Iris pigment epithelial cell (primary cell): ENCODE measurements at regions not wholly inside any gene's neighbourhood (a gene's known extent, or its start where the extent isn't known, plus 50 kb on each side); places are given as distances from the start of the nearest gene placed in this dataset.

Source experiments
- DNase-seq: peaks from one replicate; pipeline ENCODE4 v3.0.0-alpha.2; 2011; ENCODE audit warnings: low read depth

GRCh38 chr13:90675129-90675528 is 672.4 kb upstream of the MIR17HG start:
- DNase-seq: no peak

GRCh38 chr13:90680826-90681225 is 666.7 kb upstream of the MIR17HG start:
- peak; percentile 4 for DNase-seq

- DNase-seq: peak; percentile 84
Observed at GRCh38 chr13:90683711-90684131, 663.8 kb upstream of the MIR17HG start.

GRCh38 chr13:90686442-90686841 is 661.0 kb upstream of the MIR17HG start:
- DNase-seq: peak; percentile 92

GRCh38 chr13:90689111-90689510 is 658.4 kb upstream of the MIR17HG start:
- no peak for DNase-seq

- peak; percentile 90 for DNase-seq
Observed at GRCh38 chr13:90690458-90691080, 656.9 kb upstream of the MIR17HG start.

GRCh38 chr13:90696254-90696653 is 651.2 kb upstream of the MIR17HG start:
- DNase-seq: peak; percentile 88

- DNase-seq: peak; percentile 55
Observed at GRCh38 chr13:90696656-90697055, 650.8 kb upstream of the MIR17HG start.

GRCh38 chr13:90700340-90700739 is 647.1 kb upstream of the MIR17HG start:
- no peak for DNase-seq

- DNase-seq: no peak
Observed at GRCh38 chr13:90701264-90701663, 646.2 kb upstream of the MIR17HG start.

- DNase-seq: no peak
Observed at GRCh38 chr13:90702050-90702449, 645.4 kb upstream of the MIR17HG start.

- no peak for DNase-seq
Observed at GRCh38 chr13:90706631-90707030, 640.9 kb upstream of the MIR17HG start.

- DNase-seq: no peak
Observed at GRCh38 chr13:90708128-90708527, 639.4 kb upstream of the MIR17HG start.

- no peak for DNase-seq
Observed at GRCh38 chr13:90709319-90709718, 638.2 kb upstream of the MIR17HG start.

- no peak for DNase-seq
Observed at GRCh38 chr13:90710164-90710759, 637.2 kb upstream of the MIR17HG start.

- DNase-seq: no peak
Observed at GRCh38 chr13:90713441-90714133, 633.9 kb upstream of the MIR17HG start.

- DNase-seq: no peak
Observed at GRCh38 chr13:90715485-90715884, 632.0 kb upstream of the MIR17HG start.

GRCh38 chr13:90717451-90717936 is 630.0 kb upstream of the MIR17HG start:
- DNase-seq: peak; percentile 91

- DNase-seq: no peak
Observed at GRCh38 chr13:90719461-90719860, 628.0 kb upstream of the MIR17HG start.

- DNase-seq: no peak
Observed at GRCh38 chr13:90721937-90722336, 625.5 kb upstream of the MIR17HG start.

- peak; percentile 39 for DNase-seq
Observed at GRCh38 chr13:90723381-90723780, 624.1 kb upstream of the MIR17HG start.

- no peak for DNase-seq
Observed at GRCh38 chr13:90726375-90726774, 621.1 kb upstream of the MIR17HG start.

GRCh38 chr13:90732049-90732448 is 615.4 kb upstream of the MIR17HG start:
- no peak for DNase-seq
